Thoracic aorta (tissue), 2 donors: ENCODE measurements at regions not wholly inside any gene's neighbourhood (a gene's known extent, or its start where the extent isn't known, plus 50 kb on each side); places are given as distances from the start of the nearest gene placed in this dataset.
"Not testable (repeated sequence)": the region's sequence is repeated elsewhere in the genome, so short reads cannot be mapped to it uniquely, and the experiment has no call there.

Experiments used
- ATAC-seq: fragments of 150-250 bp; one replicate; pipeline ENCODE4 v1.8.0; 2017; ENCODE audit warnings: low read depth; ENCODE audit not compliant: insufficient number of reproducible peaks, low FRiP score
- DNase-seq: peaks from one replicate; pipeline ENCODE4 v3.0.0-alpha.2; 2020; ENCODE audit warnings: low spot score
- H3K27ac ChIP-seq, 2 donors: fragments of 200-600 bp; sonication (generic); 1 replicate in 1 of 2; 2 replicates in 1 of 2; pipeline ENCODE4 v1.5.1; 2016; ENCODE audit warnings: mild to moderate bottlenecking in 2 of 2, moderate library complexity in 2 of 2
- H3K27me3 ChIP-seq: fragments of 200-600 bp; sonication (generic); replicated peaks from 2 replicates; pipeline ENCODE4 v1.6.0; 2016; ENCODE audit warnings: mild to moderate bottlenecking; ENCODE audit not compliant: insufficient read depth
- H3K36me3 ChIP-seq: fragments of 200-600 bp; sonication (generic); one replicate; pipeline ENCODE4 v1.5.1; 2016
- H3K4me1 ChIP-seq, 2 donors: fragments of 200-600 bp; sonication (generic); 1 replicate in 1 of 2; 2 replicates in 1 of 2; pipeline versions ENCODE4 v1.5.1 to v1.6.0; 2016; ENCODE audit warnings: low read depth in 2 of 2, mild to moderate bottlenecking in 1 of 2; ENCODE audit not compliant: control insufficient read depth in 1 of 2
- H3K4me3 ChIP-seq: fragments of 200-600 bp; sonication (generic); 2 replicates; pipeline ENCODE4 v1.5.1; 2016; ENCODE audit warnings: mild to moderate bottlenecking
- H3K9me3 ChIP-seq: fragments of 200-600 bp; sonication (generic); 2 replicates; pipeline ENCODE4 v1.5.1; 2016
- CTCF ChIP-seq: fragments of 200-600 bp; sonication (generic); IDR thresholded peaks from one replicate; pipeline ENCODE4 v1.5.1; 2019; ENCODE audit warnings: antibody characterized with exemption

- no peak for ATAC-seq
- Histone ChIP-seq H3K27ac (no peak overlapping the region), H3K36me3 (no peaks in the 10 kb centered on the region), H3K9me3 (no peaks in the 10 kb centered on the region), H3K27me3 (no peaks in the 10 kb centered on the region), H3K4me1 (no peaks in the 10 kb centered on the region), H3K4me3 (no peak overlapping the region)
- TF ChIP-seq CTCF = no peak
- DNase-seq = no peak
These were observed 118.7 kb downstream of the DIRAS2 start for GRCh38 chr9:90523958-90524357.

DNA sequence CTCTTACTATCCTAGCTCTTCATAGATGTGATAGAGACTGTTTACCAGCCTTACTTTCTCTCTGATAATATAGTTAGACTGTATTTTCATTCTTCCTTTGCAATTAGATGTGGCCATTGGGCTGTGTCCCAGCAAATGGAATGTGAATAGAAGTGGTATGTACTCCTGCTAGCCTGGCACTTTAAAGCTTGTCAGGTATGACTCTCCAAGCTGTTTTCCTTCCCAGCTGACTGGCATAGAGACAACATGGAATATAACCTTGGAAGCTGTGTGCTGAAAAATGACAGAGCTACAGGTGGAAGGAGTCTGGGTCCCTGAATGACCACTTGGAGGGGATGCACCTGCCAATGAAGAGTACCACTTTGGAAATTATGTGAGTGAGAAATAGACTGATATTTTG lies 116.2 kb downstream of the DIRAS2 start:
- ATAC-seq (no peak), DNase-seq (no peak)
- Histone ChIP-seq H3K36me3 (no peaks in the 10 kb centered on the region), H3K27ac (no peak overlapping the region), H3K9me3 (no peaks in the 10 kb centered on the region), H3K4me1 (no peaks in the 10 kb centered on the region), H3K4me3 (no peak overlapping the region), H3K27me3 (no peaks in the 10 kb centered on the region)
- no peak for TF ChIP-seq CTCF

DNA sequence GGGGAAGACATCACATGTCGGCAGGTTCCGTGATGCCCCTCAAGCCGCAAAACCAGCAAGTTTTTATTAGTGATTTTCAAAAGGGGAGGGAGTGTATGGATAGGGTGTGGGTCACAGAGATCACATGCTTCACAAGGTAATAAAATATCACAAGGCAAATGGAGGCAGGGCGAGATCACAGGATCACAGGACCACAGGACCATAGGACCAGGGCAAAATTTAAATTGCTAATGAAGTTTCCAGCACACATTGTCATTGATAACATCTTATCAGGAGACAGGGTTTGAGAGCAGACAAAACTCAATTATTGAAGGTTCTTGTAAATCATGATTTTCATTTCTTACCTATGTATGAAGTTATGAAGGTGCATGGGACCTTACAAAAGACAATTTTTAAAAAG lies 106.5 kb downstream of the DIRAS2 start:
- not testable (repeated sequence) for H3K4me3 ChIP-seq, ATAC-seq, H3K9me3 ChIP-seq, DNase-seq, H3K4me1 ChIP-seq, H3K27me3 ChIP-seq, H3K27ac ChIP-seq, H3K36me3 ChIP-seq

DNA sequence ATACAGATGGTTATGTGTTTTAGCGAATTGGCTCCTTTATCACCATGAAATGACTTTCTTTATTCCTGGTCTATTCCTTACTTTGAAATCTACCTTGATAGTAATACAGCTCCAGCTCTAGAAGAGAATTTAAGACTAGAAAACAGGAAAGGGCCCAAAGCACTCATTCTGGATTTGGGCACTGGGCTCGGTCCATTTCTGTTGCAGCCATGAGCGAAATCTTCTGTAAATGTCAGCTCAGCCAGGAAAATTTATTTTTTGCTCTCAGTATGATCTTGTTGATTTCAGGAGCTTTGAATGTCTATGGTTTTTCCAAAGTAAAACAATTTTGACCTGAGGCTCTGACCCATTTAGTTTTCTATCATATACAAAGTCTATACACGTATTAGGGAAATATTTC lies 104.1 kb downstream of the DIRAS2 start:
- no peak for ATAC-seq
- no peak overlapping the region for H3K4me3 ChIP-seq
- no peaks in the 10 kb centered on the region for H3K36me3 ChIP-seq

DNA sequence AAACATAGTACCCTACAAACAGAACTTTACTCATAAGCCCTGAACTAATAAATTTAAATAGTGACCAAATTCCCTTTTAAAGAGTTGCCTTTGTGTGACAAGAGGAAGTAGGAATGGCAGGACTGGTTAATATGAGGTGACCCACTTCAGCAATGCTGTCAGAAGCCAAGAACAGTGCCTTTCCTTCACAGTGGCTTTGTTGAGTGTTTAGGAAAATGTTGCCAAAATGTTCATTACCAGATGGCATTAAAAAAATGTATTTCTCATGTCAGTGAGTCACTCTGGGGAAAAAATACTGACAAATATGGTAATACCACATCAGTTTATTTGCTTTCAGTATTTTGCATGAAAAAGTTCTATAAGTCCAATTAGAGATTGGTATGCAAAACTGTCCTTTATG lies 103.3 kb downstream of the DIRAS2 start:
- ATAC-seq (no peak), DNase-seq (no peak)
- TF ChIP-seq CTCF = no peak
- H3K36me3 ChIP-seq = no peaks in the 10 kb centered on the region
- H3K4me1 ChIP-seq = no peaks in the 10 kb centered on the region
- no peak overlapping the region for H3K27ac ChIP-seq
- H3K27me3 ChIP-seq = no peaks in the 10 kb centered on the region
- no peak overlapping the region for H3K4me3 ChIP-seq
- H3K9me3 ChIP-seq = no peaks in the 10 kb centered on the region

More for the DNA sequence above, 104.1 kb downstream of the DIRAS2 start:
- DNase-seq = no peak
- H3K27ac ChIP-seq = no peak overlapping the region
- no peaks in the 10 kb centered on the region for H3K4me1 ChIP-seq
- no peaks in the 10 kb centered on the region for H3K9me3 ChIP-seq
- no peak for TF ChIP-seq CTCF
- no peaks in the 10 kb centered on the region for H3K27me3 ChIP-seq

GRCh38 chr9:90540734-90541133 lies 101.9 kb downstream of the DIRAS2 start:
- TF ChIP-seq CTCF = no peak
- no peak for ATAC-seq
- H3K27ac ChIP-seq = no peak overlapping the region
- no peak overlapping the region for H3K4me3 ChIP-seq
- no peaks in the 10 kb centered on the region for H3K27me3 ChIP-seq
- no peaks in the 10 kb centered on the region for H3K36me3 ChIP-seq
- H3K4me1 ChIP-seq = no peaks in the 10 kb centered on the region
- DNase-seq = no peak
- no peaks in the 10 kb centered on the region for H3K9me3 ChIP-seq
